GM21360 (cell line): ENCODE measurements at regions not wholly inside any gene's neighbourhood (a gene's known extent, or its start where the extent isn't known, plus 50 kb on each side); places are given as distances from the start of the nearest gene placed in this dataset.
"Not testable (repeated sequence)": the region's sequence is repeated elsewhere in the genome, so short reads cannot be mapped to it uniquely, and the experiment has no call there.

ENCODE experiments used
- ATAC-seq: cut with Tn5 transposase; IDR thresholded peaks from one replicate; pipeline ENCODE4 v1.9.1; 2021; ENCODE audit warnings: mild to moderate bottlenecking, moderate library complexity; ENCODE audit not compliant: unreplicated experiment

- no peak for ATAC-seq
Measured at GRCh38 chr9:12351293-12352044, 341.7 kb upstream of the TYRP1 start.

- no peak for ATAC-seq
Measured at GRCh38 chr9:12352045-12352315, 341.2 kb upstream of the TYRP1 start.

GRCh38 chr9:12363439-12363838, 329.7 kb upstream of the TYRP1 start:
- no peak for ATAC-seq

- ATAC-seq = no peak
Measured at GRCh38 chr9:12368569-12368968, 324.6 kb upstream of the TYRP1 start.

GRCh38 chr9:12391839-12392509, 301.2 kb upstream of the TYRP1 start:
- no peak for ATAC-seq

- no peak for ATAC-seq
Measured at GRCh38 chr9:12394105-12394504, 299.1 kb upstream of the TYRP1 start.

GRCh38 chr9:12403721-12404120, 289.5 kb upstream of the TYRP1 start:
- ATAC-seq = no peak

GRCh38 chr9:12413986-12414385, 279.2 kb upstream of the TYRP1 start:
- no peak for ATAC-seq

GRCh38 chr9:12414514-12414913, 278.7 kb upstream of the TYRP1 start:
- no peak for ATAC-seq

GRCh38 chr9:12415361-12415760, 277.8 kb upstream of the TYRP1 start:
- no peak for ATAC-seq

GRCh38 chr9:12416716-12417115, 276.5 kb upstream of the TYRP1 start:
- ATAC-seq = no peak

- ATAC-seq = no peak
Measured at GRCh38 chr9:12424243-12424642, 268.9 kb upstream of the TYRP1 start.

GRCh38 chr9:12425878-12426864, 267.0 kb upstream of the TYRP1 start:
- ATAC-seq = no peak

- ATAC-seq = no peak
Measured at GRCh38 chr9:12439267-12439666, 253.9 kb upstream of the TYRP1 start.

- ATAC-seq = not testable (repeated sequence)
Measured at GRCh38 chr9:12441080-12441479, 252.1 kb upstream of the TYRP1 start.

- no peak for ATAC-seq
Measured at GRCh38 chr9:12441506-12441905, 251.7 kb upstream of the TYRP1 start.

- no peak for ATAC-seq
Measured at GRCh38 chr9:12448246-12448645, 244.9 kb upstream of the TYRP1 start.

- ATAC-seq = no peak
Measured at GRCh38 chr9:12457237-12457636, 235.9 kb upstream of the TYRP1 start.

GRCh38 chr9:12461763-12462460, 231.3 kb upstream of the TYRP1 start:
- no peak for ATAC-seq

GRCh38 chr9:12462861-12463260, 230.3 kb upstream of the TYRP1 start:
- no peak for ATAC-seq

GRCh38 chr9:12463641-12464040, 229.5 kb upstream of the TYRP1 start:
- no peak for ATAC-seq
